ENCODE measurements at regions not wholly inside any gene's neighbourhood (a gene's known extent, or its start where the extent isn't known, plus 50 kb on each side); places are given as distances from the start of the nearest gene placed in this dataset.

GRCh38 chr12:63394349-63394748, 243.3 kb upstream of the AVPR1A start:
- H3K4me2 ChIP-seq (replicated peaks; ENCODE audit: low read depth, low read length, poor library complexity, severe bottlenecking), result no peak overlapping the region

GRCh38 chr12:63389211-63389610, 238.2 kb upstream of the AVPR1A start:
- Mint-ChIP-seq H3K27ac (no peak overlapping the region), H3K9me3 (ENCODE audit: insufficient read depth) (no peaks in the 10 kb centered on the region), H3K27me3 (peaks cover 3% of the 10 kb centered on the region), H3K4me3 (no peak overlapping the region), H3K4me1 (no peaks in the 10 kb centered on the region)
- no peak for TF ChIP-seq CTCF (IDR thresholded peaks at IDR 0.05)
- TF ChIP-seq EZH2 (IDR thresholded peaks at IDR 0.05; ENCODE audit: borderline replicate concordance, insufficient read depth, low read depth, low read length, poor library complexity, severe bottlenecking), result no peak
- ChIA-PET CTCF (no interaction called here), POLR2A (no interaction called here)
- no peak for ATAC-seq (ENCODE audit: low read depth)
- Histone ChIP-seq H3K4me1 (ENCODE audit: control insufficient read depth in 2 of 2, insufficient read depth in 2 of 2, low read length in 2 of 2) (no peaks in the 10 kb centered on the region), H3K36me3 (replicated peaks in 1 of 2; ENCODE audit: control extremely low read depth in 1 of 2, control insufficient read depth in 1 of 2, extremely low read depth in 1 of 2, insufficient read depth in 2 of 2, low read length in 1 of 2) (no peaks in the 10 kb centered on the region), H4K20me1 (ENCODE audit: control insufficient read depth, insufficient read depth, low read length, poor library complexity, severe bottlenecking) (no peaks in the 10 kb centered on the region), H3K4me3 (ENCODE audit: control extremely low read depth in 1 of 5, extremely low read depth in 1 of 5, insufficient read depth in 1 of 5, low read depth in 2 of 5, low read length in 4 of 5) (no peak overlapping the region), H2AFZ (ENCODE audit: insufficient read depth, low read depth, low read length, poor library complexity, severe bottlenecking) (no peak overlapping the region), H3K27me3 (replicated peaks in 1 of 4; ENCODE audit: control extremely low read depth in 1 of 4, control insufficient read depth in 3 of 4, insufficient read depth in 4 of 4, low read length in 3 of 4) (no peaks in the 10 kb centered on the region), H3K9me3 (ENCODE audit: control extremely low read depth in 1 of 3, control insufficient read depth in 2 of 3, insufficient read depth in 1 of 3, low read length in 2 of 3) (no peaks in the 10 kb centered on the region), H3K79me2 (ENCODE audit: control insufficient read depth, insufficient read depth, low read length) (no peaks in the 10 kb centered on the region), H3K4me2 (replicated peaks; ENCODE audit: low read depth, low read length, poor library complexity, severe bottlenecking) (no peak overlapping the region), H3K27ac (ENCODE audit: low read length in 2 of 2) (no peak overlapping the region), H3K9ac (ENCODE audit: low read length) (no peak overlapping the region)
- intact Hi-C loops (cut with micrococcal nuclease), result no loop called here
- 79% methylated on average over 5 of the region's 7 CpGs for WGBS (ENCODE audit: insufficient coverage)
- no peak for DNase-seq

More at GRCh38 chr12:63394349-63394748, 243.3 kb upstream of the AVPR1A start:
- WGBS (ENCODE audit: insufficient coverage), result 86% methylated on average over 1 of the region's 4 CpGs
- ChIA-PET POLR2A (no interaction called here), CTCF (no interaction called here)
- no peaks in the 10 kb centered on the region for H3K4me1 ChIP-seq (ENCODE audit: control insufficient read depth in 2 of 2, insufficient read depth in 2 of 2, low read length in 2 of 2)
- intact Hi-C loops (cut with micrococcal nuclease), result no loop called here
- H3K4me3 ChIP-seq (ENCODE audit: control extremely low read depth in 1 of 5, extremely low read depth in 1 of 5, insufficient read depth in 1 of 5, low read depth in 2 of 5, low read length in 4 of 5), result no peak overlapping the region
- H3K9ac ChIP-seq (ENCODE audit: low read length), result no peak overlapping the region
- no peaks in the 10 kb centered on the region for H3K27me3 Mint-ChIP-seq
- TF ChIP-seq CTCF (IDR thresholded peaks at IDR 0.05), result no peak
- TF ChIP-seq EZH2 (IDR thresholded peaks at IDR 0.05; ENCODE audit: borderline replicate concordance, insufficient read depth, low read depth, low read length, poor library complexity, severe bottlenecking), result no peak
- no peak overlapping the region for H3K27ac ChIP-seq (ENCODE audit: low read length in 2 of 2)
- H3K9me3 ChIP-seq (ENCODE audit: control extremely low read depth in 1 of 3, control insufficient read depth in 2 of 3, insufficient read depth in 1 of 3, low read length in 2 of 3), result no peaks in the 10 kb centered on the region
- H3K9me3 Mint-ChIP-seq (ENCODE audit: insufficient read depth), result peaks cover 3% of the 10 kb centered on the region
- H3K27ac Mint-ChIP-seq, result no peak overlapping the region
- H3K79me2 ChIP-seq (ENCODE audit: control insufficient read depth, insufficient read depth, low read length), result no peaks in the 10 kb centered on the region
- DNase-seq (no peak), ATAC-seq (ENCODE audit: low read depth) (no peak)
- no peak overlapping the region for H3K4me3 Mint-ChIP-seq
- no peaks in the 10 kb centered on the region for H3K27me3 ChIP-seq (replicated peaks in 1 of 4; ENCODE audit: control extremely low read depth in 1 of 4, control insufficient read depth in 3 of 4, insufficient read depth in 4 of 4, low read length in 3 of 4)
- no peaks in the 10 kb centered on the region for H3K36me3 ChIP-seq (replicated peaks in 1 of 2; ENCODE audit: control extremely low read depth in 1 of 2, control insufficient read depth in 1 of 2, extremely low read depth in 1 of 2, insufficient read depth in 2 of 2, low read length in 1 of 2)
- H4K20me1 ChIP-seq (ENCODE audit: control insufficient read depth, insufficient read depth, low read length, poor library complexity, severe bottlenecking), result no peaks in the 10 kb centered on the region
- H2AFZ ChIP-seq (ENCODE audit: insufficient read depth, low read depth, low read length, poor library complexity, severe bottlenecking), result no peak overlapping the region
- no peaks in the 10 kb centered on the region for H3K4me1 Mint-ChIP-seq

Data from B cell (primary cell).